DND-41 (cell line): ENCODE measurements at regions not wholly inside any gene's neighbourhood (a gene's known extent, or its start where the extent isn't known, plus 50 kb on each side); places are given as distances from the start of the nearest gene placed in this dataset.

Experiments
- EZH2 ChIP-seq: IDR thresholded peaks from 3 replicates; pipeline ENCODE4 v1.6.1; 2012; ENCODE audit warnings: borderline replicate concordance, low read depth, mild to moderate bottlenecking, moderate library complexity, low read length, inconsistent platforms; ENCODE audit not compliant: severe bottlenecking
- TF ChIP-seq, protein P1 (sequence below): IDR thresholded peaks from 2 replicates; pipeline ENCODE4 v1.5.1; 2012; ENCODE audit warnings: borderline replicate concordance, low read length, moderate library complexity, mild to moderate bottlenecking; ENCODE audit not compliant: poor library complexity, severe bottlenecking; ENCODE audit errors: extremely low read depth

DNA sequence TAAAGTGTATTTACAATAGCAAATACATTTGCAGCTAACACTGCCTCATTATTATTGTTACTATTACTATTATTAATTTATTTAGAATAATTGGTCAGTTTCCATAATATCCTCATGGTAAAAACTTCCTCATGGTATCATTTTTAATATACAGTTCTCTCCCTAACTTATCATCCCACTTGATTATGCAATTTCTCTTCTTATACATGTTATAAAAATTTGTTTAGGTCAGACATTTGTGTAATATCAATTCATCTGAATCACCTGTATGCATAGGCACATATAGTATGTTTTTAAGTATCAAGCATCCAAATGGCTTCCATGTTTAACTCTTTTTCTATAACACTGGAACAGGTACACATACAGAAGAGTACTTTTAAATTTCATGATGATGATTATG is 210.8 kb upstream of the STARD13 start:
- TF ChIP-seq, protein P1, sequence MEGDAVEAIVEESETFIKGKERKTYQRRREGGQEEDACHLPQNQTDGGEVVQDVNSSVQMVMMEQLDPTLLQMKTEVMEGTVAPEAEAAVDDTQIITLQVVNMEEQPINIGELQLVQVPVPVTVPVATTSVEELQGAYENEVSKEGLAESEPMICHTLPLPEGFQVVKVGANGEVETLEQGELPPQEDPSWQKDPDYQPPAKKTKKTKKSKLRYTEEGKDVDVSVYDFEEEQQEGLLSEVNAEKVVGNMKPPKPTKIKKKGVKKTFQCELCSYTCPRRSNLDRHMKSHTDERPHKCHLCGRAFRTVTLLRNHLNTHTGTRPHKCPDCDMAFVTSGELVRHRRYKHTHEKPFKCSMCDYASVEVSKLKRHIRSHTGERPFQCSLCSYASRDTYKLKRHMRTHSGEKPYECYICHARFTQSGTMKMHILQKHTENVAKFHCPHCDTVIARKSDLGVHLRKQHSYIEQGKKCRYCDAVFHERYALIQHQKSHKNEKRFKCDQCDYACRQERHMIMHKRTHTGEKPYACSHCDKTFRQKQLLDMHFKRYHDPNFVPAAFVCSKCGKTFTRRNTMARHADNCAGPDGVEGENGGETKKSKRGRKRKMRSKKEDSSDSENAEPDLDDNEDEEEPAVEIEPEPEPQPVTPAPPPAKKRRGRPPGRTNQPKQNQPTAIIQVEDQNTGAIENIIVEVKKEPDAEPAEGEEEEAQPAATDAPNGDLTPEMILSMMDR, result no peak
- no peak for TF ChIP-seq EZH2
